CD14-positive monocyte (primary cell): ENCODE measurements at regions not wholly inside any gene's neighbourhood (a gene's known extent, or its start where the extent isn't known, plus 50 kb on each side); places are given as distances from the start of the nearest gene placed in this dataset.

Experiments used
- DNase-seq, 3 donors: peaks; one replicate each; pipeline ENCODE4 v3.0.0-alpha.2; 2011 to 2022
- H2AFZ ChIP-seq: 2 replicates; pipeline ENCODE4 v1.6.0; 2012; ENCODE audit warnings: mild to moderate bottlenecking, low read depth, low read length, inconsistent platforms; ENCODE audit not compliant: insufficient read depth, poor library complexity, severe bottlenecking
- H3K27ac ChIP-seq, 2 donors: 1 replicate in 1 of 2; 2 replicates in 1 of 2; pipeline ENCODE4 v1.5.1; 2012 to 2013; ENCODE audit warnings: low read length in 2 of 2, control low read depth in 1 of 2, inconsistent platforms in 1 of 2, low read depth in 1 of 2, mild to moderate bottlenecking in 1 of 2
- H3K27me3 ChIP-seq, 2 donors: one replicate each; pipeline versions ENCODE4 v1.6.0 to v1.6.1; 2011 to 2013; ENCODE audit warnings: low read length in 2 of 2; ENCODE audit not compliant: control insufficient read depth in 2 of 2, insufficient read depth in 2 of 2
- H3K36me3 ChIP-seq, 2 donors: replicated peaks in 1 of 2; 1 replicate in 1 of 2; 2 replicates in 1 of 2; pipeline versions ENCODE4 v1.5.1 to v1.6.1; 2012 to 2013; ENCODE audit warnings: low read length in 2 of 2, control low read depth in 1 of 2, inconsistent platforms in 1 of 2, mild to moderate bottlenecking in 1 of 2; ENCODE audit not compliant: insufficient read depth in 2 of 2, control insufficient read depth in 1 of 2
- H3K4me1 ChIP-seq, 2 donors: 1 replicate in 1 of 2; 2 replicates in 1 of 2; pipeline versions ENCODE4 v1.5.1 to v1.6.1; 2012 to 2013; ENCODE audit warnings: low read length in 2 of 2, control low read depth in 1 of 2, inconsistent platforms in 1 of 2, mild to moderate bottlenecking in 1 of 2, moderate library complexity in 1 of 2; ENCODE audit not compliant: insufficient read depth in 2 of 2, control insufficient read depth in 1 of 2
- H3K4me2 ChIP-seq: replicated peaks from 2 replicates; pipeline ENCODE3; 2012; ENCODE audit warnings: low read length, moderate library complexity, mild to moderate bottlenecking; ENCODE audit not compliant: poor library complexity, severe bottlenecking; ENCODE audit errors: extremely low read depth
- H3K4me3 ChIP-seq, 3 experiments: fragments of 200-600 bp in 1 of 3; sonication (generic) in 1 of 3; replicated peaks in 1 of 3; 1 replicate in 2 of 3; 2 replicates in 1 of 3; pipeline ENCODE4 v1.5.1; 2011 to 2013; ENCODE audit warnings: low read length in 3 of 3, mild to moderate bottlenecking in 3 of 3, control low read depth in 2 of 3, low read depth in 2 of 3, inconsistent platforms in 1 of 3, moderate library complexity in 1 of 3
- H3K79me2 ChIP-seq: 2 replicates; pipeline ENCODE4 v1.6.0; 2012; ENCODE audit warnings: mild to moderate bottlenecking, control low read depth, inconsistent platforms, low read length, moderate library complexity; ENCODE audit not compliant: insufficient read depth
- H3K9ac ChIP-seq: 2 replicates; pipeline ENCODE4 v1.6.0; 2017; ENCODE audit warnings: low read length, mild to moderate bottlenecking; ENCODE audit not compliant: insufficient read depth, poor library complexity, severe bottlenecking
- H3K9me3 ChIP-seq, 2 donors: replicated peaks in 1 of 2; 1 replicate in 1 of 2; 2 replicates in 1 of 2; pipeline versions ENCODE4 v1.5.1 to v1.6.1; 2012 to 2013; ENCODE audit warnings: low read length in 2 of 2, control low read depth in 1 of 2; ENCODE audit not compliant: control insufficient read depth in 1 of 2, insufficient read depth in 1 of 2
- H4K20me1 ChIP-seq: 2 replicates; pipeline ENCODE4 v1.6.0; 2012; ENCODE audit warnings: mild to moderate bottlenecking, low read length, control low read depth, moderate library complexity; ENCODE audit not compliant: insufficient read depth
- H3K27ac Mint-ChIP-seq, 7 donors: one replicate each; pipeline ENCODE4 v1.8.0; 2020; ENCODE audit warnings: mild to moderate bottlenecking in 7 of 7, mixed read lengths in 7 of 7, moderate library complexity in 6 of 7, inconsistent platforms in 2 of 7
- H3K27me3 Mint-ChIP-seq, 3 donors: one replicate each; pipeline ENCODE4 v1.8.0; 2021 to 2022; ENCODE audit warnings: low read depth in 3 of 3, mild to moderate bottlenecking in 3 of 3, mixed read lengths in 3 of 3, moderate library complexity in 3 of 3, inconsistent platforms in 1 of 3
- H3K36me3 Mint-ChIP-seq, 2 donors: one replicate each; pipeline ENCODE4 v1.8.0; 2020; ENCODE audit warnings: mixed read lengths in 2 of 2, inconsistent platforms in 1 of 2, mild to moderate bottlenecking in 1 of 2
- H3K4me1 Mint-ChIP-seq: one replicate; pipeline ENCODE4 v1.8.0; 2020; ENCODE audit warnings: mild to moderate bottlenecking, mixed read lengths
- H3K4me3 Mint-ChIP-seq, 2 donors: one replicate each; pipeline ENCODE4 v1.8.0; 2020; ENCODE audit warnings: mild to moderate bottlenecking in 2 of 2, mixed read lengths in 2 of 2, moderate library complexity in 1 of 2
- H3K9me3 Mint-ChIP-seq, 7 donors: one replicate each; pipeline ENCODE4 v1.8.0; 2020 to 2022; ENCODE audit warnings: mixed read lengths in 7 of 7, mild to moderate bottlenecking in 6 of 7, moderate library complexity in 6 of 7, inconsistent platforms in 2 of 7
- CTCF ChIP-seq: fragments of 200-600 bp; IDR thresholded peaks from one replicate; pipeline ENCODE4 v1.8.0; 2022; ENCODE audit warnings: antibody characterized with exemption, mild to moderate bottlenecking
- WGBS: methylation state at CpG from one replicate; pipeline ENCODE4 v1.1.5; 2013; ENCODE audit warnings: missing lambda C conversion rate; ENCODE audit not compliant: insufficient coverage; 5-methylcytosine and 5-hydroxymethylcytosine counted together
- intact Hi-C, 2 donors: fragments of 100-400 bp; cut with micrococcal nuclease; formaldehyde crosslinking; loops; one replicate each; pipeline versions ENCODE4 v1.15.0 to v1.15.1; 2023

GRCh38 chr3:116946376-116946775 lies 236.8 kb downstream of the TUSC7 start:
- Histone ChIP-seq H3K4me1 (no peaks in the 10 kb centered on the region), H3K4me3 (no peak overlapping the region), H3K9ac (no peak overlapping the region), H4K20me1 (no peaks in the 10 kb centered on the region), H3K9me3 (no peaks in the 10 kb centered on the region), H3K79me2 (no peaks in the 10 kb centered on the region), H2AFZ (no peak overlapping the region), H3K27ac (no peak overlapping the region), H3K36me3 (no peaks in the 10 kb centered on the region), H3K27me3 (no peaks in the 10 kb centered on the region), H3K4me2 (no peak overlapping the region)
- no peak for TF ChIP-seq CTCF
- H3K36me3 Mint-ChIP-seq = no peaks in the 10 kb centered on the region
- H3K4me3 Mint-ChIP-seq = no peak overlapping the region
- H3K27me3 Mint-ChIP-seq = peaks cover 0 to 4% (median 1%) of the 10 kb centered on the region in 3 donors
- intact Hi-C loops = no loop called here
- H3K4me1 Mint-ChIP-seq = no peaks in the 10 kb centered on the region
- peaks cover 0 to 8% (median 3%) of the 10 kb centered on the region in 7 donors for H3K9me3 Mint-ChIP-seq
- DNase-seq = no peak
- no CpG with 5 or more reads among the region's 1 CpG for WGBS
- H3K27ac Mint-ChIP-seq = no peak overlapping the region

GRCh38 chr3:116947148-116947547 lies 237.6 kb downstream of the TUSC7 start:
- Histone ChIP-seq H3K4me2 (no peak overlapping the region), H3K36me3 (no peaks in the 10 kb centered on the region), H3K27ac (no peak overlapping the region), H3K4me3 (no peak overlapping the region), H2AFZ (no peak overlapping the region), H3K9me3 (no peaks in the 10 kb centered on the region), H3K4me1 (no peaks in the 10 kb centered on the region), H3K27me3 (no peaks in the 10 kb centered on the region), H3K79me2 (no peaks in the 10 kb centered on the region), H3K9ac (no peak overlapping the region), H4K20me1 (no peaks in the 10 kb centered on the region)
- Mint-ChIP-seq H3K4me3 (no peak overlapping the region), H3K4me1 (no peaks in the 10 kb centered on the region), H3K36me3 (no peaks in the 10 kb centered on the region), H3K9me3 (peaks cover 0 to 8% (median 3%) of the 10 kb centered on the region in 7 donors), H3K27me3 (peaks cover 0 to 4% (median 1%) of the 10 kb centered on the region in 3 donors), H3K27ac (no peak overlapping the region)
- WGBS = 100% methylated on average over 1 of the region's 3 CpGs
- no peak for TF ChIP-seq CTCF
- intact Hi-C loops = no loop called here
- DNase-seq = no peak
